HCT116 (cell line): ENCODE measurements at regions not wholly inside any gene's neighbourhood (a gene's known extent, or its start where the extent isn't known, plus 50 kb on each side); places are given as distances from the start of the nearest gene placed in this dataset.

Experiments
- ATAC-seq: fragments of 200-7000 bp; cut with Tn5 transposase; 2 replicates; pipeline ENCODE4 v1.9.1; 2020; ENCODE audit warnings: mild to moderate bottlenecking, moderate library complexity
- BruUV-seq: library from RNA; stranded (reverse); fragments of 400-500 nt; replicated peaks from 2 replicates; lab custom pipeline; 2021; lab: Mats Ljungman, UMichigan
- CTCF ChIA-PET: fragments of 300-600 bp; sonication (Branson Sonifier 250); formaldehyde crosslinking; loops from one replicate; lab custom pipeline; 2021; ENCODE audit warnings: antibody characterized with exemption; lab: Charles Lee
- POLR2A ChIA-PET: fragments of 300-600, 350-600 bp; sonication (Branson Sonifier 250); formaldehyde crosslinking; loops from one replicate; lab custom pipeline; 2021; ENCODE audit warnings: antibody characterized with exemption; lab: Charles Lee
- RAD21 ChIA-PET, 2 experiments: fragments of 300-600 bp; sonication (Branson Sonifier 250); formaldehyde crosslinking; loops; one replicate each; lab custom pipeline; 2023; ENCODE audit warnings: low total read pairs in 2 of 2; ENCODE audit not compliant: uncharacterized antibody in 2 of 2, unreplicated experiment in 2 of 2, low non-redundant PET in 1 of 2; lab: Charles Lee
- DNase-seq: peaks from one replicate; pipeline ENCODE4 v3.0.0-alpha.2; 2010; ENCODE audit warnings: low read depth, low spot score
- H2AFZ ChIP-seq: fragments of 200-600 bp; shearing (Covaris generic), sonication (generic); 2 replicates; pipeline ENCODE4 v1.6.1; 2017; ENCODE audit warnings: low read depth, mixed run types, mixed read lengths, antibody characterized with exemption, low read length; ENCODE audit not compliant: poor library complexity, severe bottlenecking
- H3K27ac ChIP-seq: 2 replicates; pipeline ENCODE4 v1.5.1; 2012; ENCODE audit warnings: low read depth, low read length
- H3K27me3 ChIP-seq: fragments of 200-600 bp; sonication (generic); 2 replicates; pipeline ENCODE4 v1.6.1; 2016; ENCODE audit warnings: mixed run types, low read length, mixed read lengths; ENCODE audit not compliant: insufficient read depth
- H3K36me3 ChIP-seq, 2 experiments: fragments of 200-500 bp in 1 of 2; fragments of 200-600 bp in 1 of 2; sonication (Bioruptor generic) in 1 of 2; sonication (generic) in 1 of 2; 2 replicates each; pipeline versions ENCODE4 v1.5.1 to v1.6.1; 2014 to 2016; ENCODE audit warnings: low read length in 2 of 2, inconsistent platforms in 1 of 2, mixed read lengths in 1 of 2, mixed run types in 1 of 2; ENCODE audit not compliant: insufficient read depth in 2 of 2, control insufficient read depth in 1 of 2
- H3K4me1 ChIP-seq, 2 experiments: fragments of 200-600 bp in 1 of 2; sonication (generic) in 1 of 2; 2 replicates each; pipeline versions ENCODE4 v1.5.1 to v1.6.1; 2012 to 2017; ENCODE audit warnings: low read length in 2 of 2, inconsistent platforms in 1 of 2, mild to moderate bottlenecking in 1 of 2, mixed read lengths in 1 of 2, mixed run types in 1 of 2, moderate library complexity in 1 of 2; ENCODE audit not compliant: insufficient read depth in 2 of 2, control insufficient read depth in 1 of 2
- H3K4me2 ChIP-seq: fragments of 200-600 bp; sonication (generic); 2 replicates; pipeline ENCODE4 v1.6.1; 2017; ENCODE audit warnings: mixed run types, low read length, mixed read lengths
- H3K4me3 ChIP-seq, 2 experiments: fragments of 200-600 bp in 1 of 2; sonication (generic) in 1 of 2; replicated peaks in 1 of 2; 2 replicates each; pipeline ENCODE4 v1.5.1; 2011 to 2016; ENCODE audit warnings: low read length in 2 of 2, control low read depth in 1 of 2, low read depth in 1 of 2, mild to moderate bottlenecking in 1 of 2, mixed read lengths in 1 of 2, mixed run types in 1 of 2
- H3K79me2 ChIP-seq: fragments of 200-600 bp; sonication (generic); 2 replicates; pipeline ENCODE4 v1.6.1; 2017; ENCODE audit warnings: mild to moderate bottlenecking, mixed run types, low read length, moderate library complexity, mixed read lengths; ENCODE audit not compliant: insufficient read depth
- H3K9ac ChIP-seq: fragments of 200-600 bp; sonication (generic); 2 replicates; pipeline ENCODE4 v1.6.1; 2016; ENCODE audit warnings: low read length, mixed read lengths
- H3K9me2 ChIP-seq: fragments of 200-600 bp; sonication (generic), shearing (Covaris generic); 2 replicates; pipeline ENCODE4 v1.6.1; 2017; ENCODE audit warnings: mixed run types, mild to moderate bottlenecking, moderate library complexity; ENCODE audit not compliant: insufficient read depth
- H3K9me3 ChIP-seq, 2 experiments: fragments of 200-500 bp in 1 of 2; fragments of 200-600 bp in 1 of 2; sonication (Bioruptor generic) in 1 of 2; sonication (generic) in 1 of 2; 2 replicates each; pipeline ENCODE4 v1.6.1; 2014 to 2017; ENCODE audit warnings: low read length in 2 of 2, mixed read lengths in 2 of 2, inconsistent platforms in 1 of 2, low read depth in 1 of 2, mild to moderate bottlenecking in 1 of 2, mixed run types in 1 of 2, moderate library complexity in 1 of 2; ENCODE audit not compliant: control insufficient read depth in 1 of 2, insufficient read depth in 1 of 2
- H4K20me1 ChIP-seq: fragments of 200-600 bp; sonication (generic), shearing (Covaris generic); 2 replicates; pipeline ENCODE4 v1.6.1; 2017; ENCODE audit warnings: mixed run types, mild to moderate bottlenecking, moderate library complexity; ENCODE audit not compliant: insufficient read depth
- ATF3 ChIP-seq: IDR thresholded peaks from 2 replicates; pipeline ENCODE4 v1.6.1; 2012
- CBX3 ChIP-seq: IDR thresholded peaks from 2 replicates; pipeline ENCODE4 v1.6.1; 2012; ENCODE audit warnings: low read depth
- CTCF ChIP-seq, 3 experiments: fragments of 200-600 bp in 1 of 3; sonication (generic) in 1 of 3; IDR thresholded peaks in 2 of 3; conservative IDR thresholded peaks in 1 of 3; 2 replicates each; pipeline ENCODE4 v1.5.1; 2012 to 2017; ENCODE audit warnings: low read depth in 2 of 3, low read length in 2 of 3, antibody characterized with exemption in 1 of 3, borderline replicate concordance in 1 of 3, control low read depth in 1 of 3, mild to moderate bottlenecking in 1 of 3, mixed read lengths in 1 of 3, mixed run types in 1 of 3, moderate library complexity in 1 of 3; ENCODE audit not compliant: insufficient read depth in 1 of 3
- EGR1 ChIP-seq: IDR thresholded peaks from 2 replicates; pipeline ENCODE4 v1.6.1; 2012; ENCODE audit warnings: low read depth
- ELF1 ChIP-seq: IDR thresholded peaks from 2 replicates; pipeline ENCODE4 v1.6.1; 2012; ENCODE audit warnings: low read depth, borderline replicate concordance
- JUND ChIP-seq: IDR thresholded peaks from 2 replicates; pipeline ENCODE4 v1.6.1; 2012
- MAX ChIP-seq: IDR thresholded peaks from 2 replicates; pipeline ENCODE4 v1.6.1; 2012
- POLR2A ChIP-seq: IDR thresholded peaks from 2 replicates; pipeline ENCODE4 v1.7.0; 2011; ENCODE audit warnings: borderline replicate concordance; ENCODE audit not compliant: insufficient read depth, insufficient read length; ENCODE audit errors: extremely low read depth
- POLR2AphosphoS5 ChIP-seq: IDR thresholded peaks from 2 replicates; pipeline ENCODE4 v1.6.1; 2011; ENCODE audit warnings: mild to moderate bottlenecking, low read depth, low read length, moderate library complexity
- RAD21 ChIP-seq: IDR thresholded peaks from 2 replicates; pipeline ENCODE4 v1.6.1; 2012; ENCODE audit warnings: low read depth, mild to moderate bottlenecking
- SIN3A ChIP-seq: IDR thresholded peaks from 2 replicates; pipeline ENCODE4 v1.6.1; 2012; ENCODE audit warnings: low read depth
- SP1 ChIP-seq: IDR thresholded peaks from 2 replicates; pipeline ENCODE4 v1.6.1; 2012; ENCODE audit warnings: low read depth
- SRF ChIP-seq: IDR thresholded peaks from 2 replicates; pipeline ENCODE4 v1.6.1; 2012; ENCODE audit warnings: low read depth
- TCF7L2 ChIP-seq: IDR thresholded peaks from 2 replicates; pipeline ENCODE4 v1.7.0; 2011; ENCODE audit warnings: borderline replicate concordance, inconsistent platforms; ENCODE audit not compliant: insufficient read depth, insufficient read length; ENCODE audit errors: extremely low read depth
- YY1 ChIP-seq: IDR thresholded peaks from 2 replicates; pipeline ENCODE4 v1.6.1; 2011; ENCODE audit warnings: low read length, low read depth, moderate library complexity, mild to moderate bottlenecking; ENCODE audit not compliant: insufficient replicate concordance; ENCODE audit errors: extremely low read depth
- ZFX ChIP-seq: fragments of 450-650 bp; IDR thresholded peaks from 2 replicates; pipeline ENCODE4 v1.6.1; 2017
- ZNF274 ChIP-seq: fragments of 200-500 bp; sonication (Bioruptor generic); IDR thresholded peaks from 2 replicates; pipeline ENCODE4 v1.6.1; 2014; ENCODE audit warnings: mild to moderate bottlenecking, low read depth, low read length, inconsistent platforms
- intact Hi-C: fragments of 100-400 bp; cut with micrococcal nuclease; formaldehyde crosslinking; loops from 2 replicates; pipeline ENCODE4 v1.10.0; 2022
- TF ChIP-seq, protein P1 (sequence below): IDR thresholded peaks from 2 replicates; pipeline ENCODE4 v1.6.1; 2012; ENCODE audit warnings: low read depth

GRCh38 chr5:30957591-30957990 is 235.9 kb upstream of the CDH6 start:
- ChIA-PET CTCF (no interaction called here), POLR2A (no interaction called here)

More at GRCh38 chr5:30957591-30957990, 235.9 kb upstream of the CDH6 start:
- Histone ChIP-seq H2AFZ (no peak overlapping the region), H3K9ac (no peak overlapping the region), H3K27me3 (no peaks in the 10 kb centered on the region), H4K20me1 (no peaks in the 10 kb centered on the region), H3K4me3 (no peak overlapping the region), H3K4me1 (no peaks in the 10 kb centered on the region), H3K4me2 (no peak overlapping the region), H3K79me2 (no peaks in the 10 kb centered on the region), H3K9me3 (peaks cover 11 to 28% of the 10 kb centered on the region in 2 experiments; a peak in 2 of 4 replicates), H3K27ac (no peak overlapping the region), H3K36me3 (no peaks in the 10 kb centered on the region), H3K9me2 (no peaks in the 10 kb centered on the region)
- intact Hi-C loops: no loop called here
- DNase-seq (no peak), ATAC-seq (no peak)
- TF ChIP-seq RAD21: no peak
- TF ChIP-seq SP1: no peak
- no peak for TF ChIP-seq POLR2AphosphoS5
- no peak for TF ChIP-seq POLR2A
- TF ChIP-seq EGR1: no peak
- no peak for TF ChIP-seq TCF7L2
- TF ChIP-seq YY1: no peak
- no peak for TF ChIP-seq CTCF (IDR thresholded peaks at IDR 0.05 in 2 of 3, conservative IDR thresholded peaks at IDR 0.05 in 1 of 3; ENCODE audit: borderline replicate concordance in 1 of 3, insufficient read depth in 1 of 3, low read depth in 2 of 3, low read length in 2 of 3)
- TF ChIP-seq CBX3: no peak
- TF ChIP-seq, protein P1, sequence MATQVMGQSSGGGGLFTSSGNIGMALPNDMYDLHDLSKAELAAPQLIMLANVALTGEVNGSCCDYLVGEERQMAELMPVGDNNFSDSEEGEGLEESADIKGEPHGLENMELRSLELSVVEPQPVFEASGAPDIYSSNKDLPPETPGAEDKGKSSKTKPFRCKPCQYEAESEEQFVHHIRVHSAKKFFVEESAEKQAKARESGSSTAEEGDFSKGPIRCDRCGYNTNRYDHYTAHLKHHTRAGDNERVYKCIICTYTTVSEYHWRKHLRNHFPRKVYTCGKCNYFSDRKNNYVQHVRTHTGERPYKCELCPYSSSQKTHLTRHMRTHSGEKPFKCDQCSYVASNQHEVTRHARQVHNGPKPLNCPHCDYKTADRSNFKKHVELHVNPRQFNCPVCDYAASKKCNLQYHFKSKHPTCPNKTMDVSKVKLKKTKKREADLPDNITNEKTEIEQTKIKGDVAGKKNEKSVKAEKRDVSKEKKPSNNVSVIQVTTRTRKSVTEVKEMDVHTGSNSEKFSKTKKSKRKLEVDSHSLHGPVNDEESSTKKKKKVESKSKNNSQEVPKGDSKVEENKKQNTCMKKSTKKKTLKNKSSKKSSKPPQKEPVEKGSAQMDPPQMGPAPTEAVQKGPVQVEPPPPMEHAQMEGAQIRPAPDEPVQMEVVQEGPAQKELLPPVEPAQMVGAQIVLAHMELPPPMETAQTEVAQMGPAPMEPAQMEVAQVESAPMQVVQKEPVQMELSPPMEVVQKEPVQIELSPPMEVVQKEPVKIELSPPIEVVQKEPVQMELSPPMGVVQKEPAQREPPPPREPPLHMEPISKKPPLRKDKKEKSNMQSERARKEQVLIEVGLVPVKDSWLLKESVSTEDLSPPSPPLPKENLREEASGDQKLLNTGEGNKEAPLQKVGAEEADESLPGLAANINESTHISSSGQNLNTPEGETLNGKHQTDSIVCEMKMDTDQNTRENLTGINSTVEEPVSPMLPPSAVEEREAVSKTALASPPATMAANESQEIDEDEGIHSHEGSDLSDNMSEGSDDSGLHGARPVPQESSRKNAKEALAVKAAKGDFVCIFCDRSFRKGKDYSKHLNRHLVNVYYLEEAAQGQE: no peak
- no peak for TF ChIP-seq ELF1
- TF ChIP-seq ZNF274: no peak
- TF ChIP-seq JUND: no peak
- no peak for TF ChIP-seq SIN3A
- no peak for TF ChIP-seq ZFX
- TF ChIP-seq ATF3: no peak
- TF ChIP-seq SRF: no peak
- TF ChIP-seq MAX: no peak
- no TSS peak for BruUV-seq
- RAD21 ChIA-PET: no interaction called here
